ENCODE measurements at regions not wholly inside any gene's neighbourhood (a gene's known extent, or its start where the extent isn't known, plus 50 kb on each side); places are given as distances from the start of the nearest gene placed in this dataset.

- DNase-seq, result no peak
These were observed 228.2 kb downstream of the TBL1XR1 start for GRCh38 chr3:176969066-176969465.

DNA sequence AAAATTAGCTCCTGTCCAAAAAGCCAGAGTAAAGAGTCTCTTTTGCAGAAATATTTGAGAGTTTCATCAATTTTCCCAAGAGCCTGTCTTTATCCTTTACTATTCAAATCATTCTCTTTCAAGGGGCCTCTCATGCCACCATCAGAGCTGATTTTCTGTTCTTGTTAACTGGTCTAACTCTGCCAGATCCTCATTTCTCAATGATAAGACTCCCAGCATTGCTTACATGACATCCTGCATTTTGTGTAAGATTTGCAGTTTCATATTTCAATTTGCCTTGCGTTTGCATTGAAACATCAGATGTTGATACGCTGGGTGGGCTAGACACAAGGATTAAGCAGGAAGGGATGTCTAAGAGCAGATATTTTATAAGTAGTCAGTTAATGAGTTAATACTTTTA is 228.7 kb downstream of the TBL1XR1 start:
- DNase-seq, result no peak

DNA sequence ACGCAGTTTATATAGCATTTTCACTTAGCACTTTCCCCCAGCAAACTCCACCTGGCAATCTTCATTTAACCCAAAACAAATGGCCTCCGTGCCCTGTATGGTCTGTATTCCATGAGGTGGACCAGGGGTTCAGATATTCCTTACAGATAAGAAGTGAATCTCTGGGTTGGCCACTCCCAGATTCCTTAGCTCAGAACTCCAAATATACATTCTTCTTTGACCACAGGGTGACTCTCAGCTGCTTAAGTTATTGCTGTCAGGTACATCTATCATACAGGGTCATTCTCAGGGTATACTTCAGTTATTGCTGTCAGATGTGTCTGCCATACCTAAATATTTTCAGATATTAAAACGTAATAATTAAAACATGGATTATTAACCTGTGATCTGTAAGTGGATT is 229.8 kb downstream of the TBL1XR1 start:
- no peak for DNase-seq

GRCh38 chr3:176964661-176965060 is 232.6 kb downstream of the TBL1XR1 start:
- DNase-seq, result no peak

DNA sequence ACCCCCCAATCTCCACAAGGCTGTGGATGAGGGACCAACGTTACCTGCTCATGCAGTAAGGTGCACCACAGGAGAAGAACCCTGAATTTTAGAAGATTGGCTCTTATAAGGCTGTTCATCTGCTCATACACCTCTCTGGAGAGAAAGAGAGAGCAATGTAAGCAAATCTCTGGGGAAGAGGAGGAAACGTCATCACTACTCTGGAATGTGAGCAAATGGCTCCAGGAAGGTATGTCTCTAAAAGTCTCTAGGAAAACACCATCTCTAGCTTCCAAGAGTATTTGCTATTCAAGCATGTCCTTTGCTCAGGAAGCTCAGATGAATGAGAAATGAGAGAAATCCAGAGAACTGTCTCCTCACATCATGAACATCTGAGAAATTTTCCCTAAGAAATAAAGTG is 235.4 kb downstream of the TBL1XR1 start:
- no peak for DNase-seq

- no peak for DNase-seq
These were observed 237.4 kb downstream of the TBL1XR1 start for GRCh38 chr3:176959867-176960266.

DNA sequence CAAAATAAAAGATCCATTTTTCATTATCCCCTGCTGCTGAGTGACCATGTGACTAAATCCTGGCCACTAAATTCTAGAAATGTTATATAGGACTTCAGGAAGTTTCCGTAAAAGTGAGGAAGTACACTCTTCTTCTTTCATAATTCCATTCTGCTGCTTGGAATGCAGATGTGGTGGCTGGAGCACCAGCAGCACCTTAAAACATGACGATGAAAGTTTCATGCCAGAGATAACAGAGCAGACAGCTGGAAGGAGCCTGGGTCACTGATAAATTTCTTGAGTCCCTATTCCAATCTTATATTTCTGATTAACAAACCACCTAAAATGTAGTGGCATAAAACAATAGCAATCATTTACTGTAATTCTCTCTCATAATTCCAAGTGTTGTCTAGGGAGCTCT is 238.7 kb downstream of the TBL1XR1 start:
- DNase-seq, result no peak

- DNase-seq, result no peak
These were observed 242.8 kb downstream of the TBL1XR1 start for GRCh38 chr3:176954517-176954916.

- DNase-seq, result no peak
These were observed 243.9 kb downstream of the TBL1XR1 start for GRCh38 chr3:176953106-176954060.

DNA sequence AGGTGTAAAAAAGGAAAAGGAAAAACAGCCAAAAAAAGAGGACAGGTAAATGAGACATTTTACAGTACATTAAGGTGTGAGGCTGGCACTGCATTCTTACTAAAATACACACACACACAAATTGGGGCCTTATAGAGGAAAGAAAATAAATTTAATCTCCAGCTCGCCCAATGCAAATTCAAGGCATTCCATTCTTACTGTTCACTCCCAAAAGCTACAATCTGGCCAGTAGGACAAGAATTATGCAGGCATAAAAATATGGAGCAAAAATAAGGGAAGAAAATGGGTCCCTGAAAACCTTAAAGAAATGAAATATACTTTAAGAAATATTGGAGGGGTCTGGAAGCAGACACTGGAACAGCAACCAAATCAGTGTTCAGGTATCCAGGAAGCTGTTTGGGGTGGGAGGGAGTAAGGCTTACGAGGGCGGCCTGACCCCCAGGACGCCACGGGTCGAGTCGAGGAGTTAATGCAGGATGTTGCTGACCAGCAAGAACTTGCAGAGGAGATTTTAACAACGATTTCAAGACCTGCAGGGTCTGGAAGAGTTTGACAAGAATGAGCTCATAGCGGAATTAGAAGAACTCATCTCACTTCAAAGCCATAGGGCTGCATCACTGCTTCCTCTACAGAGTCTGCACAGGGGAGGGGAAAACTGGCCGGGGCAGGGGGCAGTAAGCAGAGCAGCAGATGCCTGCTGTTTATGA is 245.5 kb downstream of the TBL1XR1 start:
- no peak for DNase-seq

DNA sequence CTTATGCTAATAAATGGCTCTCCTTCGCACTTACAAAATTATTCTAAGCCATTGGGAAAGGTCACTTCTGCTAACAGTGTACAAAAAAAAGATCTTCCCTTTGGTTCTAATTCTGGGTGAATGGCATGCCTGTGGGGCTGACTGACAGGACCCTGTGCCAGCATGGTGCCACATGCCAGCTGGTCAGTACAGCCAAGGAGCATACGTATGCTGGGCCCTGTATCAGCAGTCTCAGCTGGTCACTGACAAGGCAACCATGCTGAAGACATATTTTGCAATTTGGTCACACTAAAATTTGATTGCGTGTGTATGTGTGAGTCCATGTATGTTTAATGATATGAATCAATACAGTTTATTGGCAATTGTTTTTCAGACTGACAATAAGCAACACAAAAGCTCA is 246.1 kb downstream of the TBL1XR1 start:
- DNase-seq, result no peak

GRCh38 chr3:176950743-176951142 is 246.5 kb downstream of the TBL1XR1 start:
- DNase-seq, result no peak

DNA sequence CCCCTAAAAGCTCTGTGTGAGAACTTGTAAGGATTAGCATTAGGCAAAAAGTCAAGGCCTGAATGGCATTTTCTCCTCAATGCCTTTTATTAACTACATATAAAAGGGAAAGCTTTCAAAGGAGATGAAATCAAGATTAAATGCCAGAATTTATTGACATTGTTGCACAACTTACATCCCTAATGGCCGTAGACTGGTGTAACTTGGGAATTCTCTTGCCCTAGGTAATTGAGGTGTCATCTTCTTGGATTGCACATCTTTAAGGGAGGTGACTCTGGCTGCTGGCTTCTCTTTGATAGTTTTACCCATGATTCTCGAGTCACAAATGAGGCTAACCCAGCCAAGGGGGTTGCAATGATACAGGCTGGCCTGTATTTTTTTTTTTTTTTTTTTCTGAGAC is 249.1 kb downstream of the TBL1XR1 start:
- no peak for DNase-seq

GRCh38 chr3:176946202-176946601 is 251.1 kb downstream of the TBL1XR1 start:
- DNase-seq, result no peak

GRCh38 chr3:176942305-176942704 is 255.0 kb downstream of the TBL1XR1 start:
- no peak for DNase-seq

- no peak for DNase-seq
These were observed 255.6 kb downstream of the TBL1XR1 start for GRCh38 chr3:176941689-176942088.

DNA sequence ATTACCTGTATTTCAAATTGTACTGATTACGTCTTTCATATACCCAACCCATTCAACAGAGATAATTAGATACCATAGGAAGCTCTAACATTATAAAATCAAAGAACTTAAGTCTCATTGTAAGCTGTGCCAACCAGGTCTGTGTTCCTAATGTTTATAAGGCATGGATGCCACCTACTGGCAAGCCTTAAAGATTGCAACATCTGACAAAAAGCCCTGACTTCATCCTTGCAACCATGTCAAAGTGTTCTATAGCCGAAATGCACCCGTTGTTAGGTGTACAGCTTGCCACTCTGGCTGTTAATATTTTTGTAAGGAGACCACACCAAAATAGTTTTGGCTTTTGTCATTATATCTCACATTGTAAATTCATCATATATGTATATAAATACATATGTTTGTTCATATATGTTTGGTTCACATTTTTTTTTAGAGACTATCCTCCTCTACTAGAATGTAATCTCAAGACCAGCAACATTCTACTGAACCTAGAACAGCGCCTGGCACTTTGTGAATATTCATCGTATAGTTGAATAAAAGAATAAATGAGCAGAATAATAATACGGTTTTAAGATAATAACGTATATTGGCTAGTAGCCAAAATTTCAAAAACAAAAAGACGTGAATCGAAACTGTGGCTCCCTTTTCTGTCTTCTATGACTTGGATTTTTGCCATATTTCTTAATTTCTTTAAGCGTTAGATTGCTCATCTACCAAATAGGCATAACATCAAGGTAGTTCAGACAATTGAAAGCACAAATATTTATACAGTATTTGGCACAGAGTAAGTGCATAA is 258.1 kb downstream of the TBL1XR1 start:
- DNase-seq, result peak; percentile 84

DNA sequence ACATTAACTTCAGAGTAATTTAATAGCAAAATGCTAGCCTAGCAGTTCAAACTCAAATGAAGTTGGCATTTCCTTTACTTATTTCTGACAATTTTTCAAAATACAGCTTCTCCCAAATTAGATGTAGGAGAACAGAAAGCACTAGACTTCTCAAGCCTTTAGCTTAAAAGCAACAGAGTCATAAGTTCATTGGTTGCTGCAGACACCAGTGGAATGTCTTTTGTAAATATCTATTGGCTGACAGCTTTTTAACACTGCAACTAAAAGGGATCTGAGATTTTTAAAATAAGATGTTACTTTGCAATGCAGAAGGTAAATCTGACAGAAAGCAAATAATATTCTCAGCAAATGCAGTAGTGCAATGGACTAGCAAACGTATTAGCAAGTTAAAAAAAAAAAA is 259.3 kb downstream of the TBL1XR1 start:
- DNase-seq, result no peak

DNA sequence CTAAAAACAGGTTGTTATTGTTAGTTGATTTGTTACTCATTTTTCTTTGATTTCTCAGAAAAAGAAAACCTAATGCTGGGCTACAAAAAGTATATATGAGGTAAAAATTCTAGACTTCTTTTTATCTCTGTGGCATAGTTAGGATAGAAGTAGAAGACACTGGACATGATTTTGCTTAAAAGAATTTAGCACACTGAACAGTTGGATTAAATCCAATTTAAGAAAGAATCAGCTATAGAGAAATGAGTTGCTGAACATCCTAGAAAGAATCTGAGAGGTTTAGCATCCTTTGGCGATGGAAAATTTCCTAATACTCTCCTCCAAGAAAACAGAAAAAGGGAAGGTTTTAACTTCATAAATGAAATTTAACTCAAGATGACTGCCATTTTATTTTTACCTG is 259.7 kb downstream of the TBL1XR1 start:
- DNase-seq, result no peak

DNA sequence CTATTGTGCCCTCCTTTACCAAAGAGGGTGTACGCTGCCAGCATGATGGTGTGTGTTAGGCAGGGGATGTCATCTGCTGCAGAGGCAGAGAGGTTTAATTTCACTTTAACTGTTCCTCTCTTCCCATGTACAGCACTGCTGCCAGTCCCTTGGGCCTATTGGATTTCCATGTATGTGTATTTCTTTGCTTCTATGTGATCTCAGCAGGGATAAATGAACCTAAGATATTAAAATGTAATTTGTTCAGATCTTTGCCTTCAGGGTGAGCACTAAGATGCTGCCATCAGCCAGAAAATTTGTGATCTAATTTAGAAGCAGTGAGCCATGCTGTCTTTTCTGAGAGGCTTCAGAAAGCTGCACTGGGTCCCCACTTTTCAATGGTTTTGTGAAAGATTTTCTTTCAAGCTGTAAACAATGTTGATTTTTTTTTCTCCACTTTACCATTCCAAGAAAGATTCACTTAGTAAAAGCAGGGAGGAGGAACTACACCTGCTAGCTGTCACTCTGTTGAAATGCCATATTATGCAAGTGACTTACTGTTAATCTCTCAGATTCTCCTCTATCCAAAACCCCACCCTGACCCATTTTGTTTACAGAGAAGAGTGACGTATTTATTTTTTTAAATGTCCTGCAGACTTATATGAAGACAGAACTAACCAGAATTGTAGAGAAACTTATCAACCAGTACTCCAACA is 261.9 kb downstream of the TBL1XR1 start:
- DNase-seq, result no peak

DNA sequence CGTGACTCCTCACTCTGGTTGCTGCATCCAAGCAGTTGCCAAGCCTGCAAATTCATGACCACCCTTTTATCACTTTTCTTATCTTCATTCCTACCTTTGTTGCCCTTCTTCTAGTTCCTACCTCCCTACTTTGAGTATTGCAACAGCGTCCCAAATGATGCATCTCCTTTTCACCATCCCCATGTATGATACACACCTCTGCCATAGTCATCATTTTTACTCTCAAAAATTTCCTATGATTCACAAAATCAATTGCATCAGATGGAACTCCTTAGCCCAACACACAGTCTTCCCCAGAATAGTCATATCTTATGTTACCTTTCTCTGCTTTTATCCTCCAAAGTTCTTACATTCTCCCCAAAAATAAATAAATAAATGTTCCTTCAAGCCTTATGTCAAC is 262.6 kb downstream of the TBL1XR1 start:
- DNase-seq, result no peak

DNA sequence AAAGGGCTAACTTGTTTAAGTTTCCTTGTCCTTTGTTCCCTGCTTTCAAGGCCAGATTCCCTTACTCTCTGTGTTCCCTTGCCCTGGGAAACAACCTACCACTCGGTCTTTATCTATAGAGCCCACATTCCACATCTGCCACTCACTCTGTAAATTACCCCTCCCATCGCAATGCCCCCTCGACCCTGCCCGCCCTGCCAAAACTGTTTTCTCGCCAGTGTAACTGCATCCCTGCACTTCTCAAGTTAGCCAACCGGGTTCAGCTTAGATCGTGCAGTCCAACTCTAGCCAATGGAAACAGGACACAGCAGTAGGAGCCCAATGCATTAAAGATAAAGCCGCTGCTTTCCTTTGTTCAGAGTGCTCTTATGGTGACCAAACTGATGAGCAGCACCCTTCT is 263.6 kb downstream of the TBL1XR1 start:
- DNase-seq, result no peak

DNA sequence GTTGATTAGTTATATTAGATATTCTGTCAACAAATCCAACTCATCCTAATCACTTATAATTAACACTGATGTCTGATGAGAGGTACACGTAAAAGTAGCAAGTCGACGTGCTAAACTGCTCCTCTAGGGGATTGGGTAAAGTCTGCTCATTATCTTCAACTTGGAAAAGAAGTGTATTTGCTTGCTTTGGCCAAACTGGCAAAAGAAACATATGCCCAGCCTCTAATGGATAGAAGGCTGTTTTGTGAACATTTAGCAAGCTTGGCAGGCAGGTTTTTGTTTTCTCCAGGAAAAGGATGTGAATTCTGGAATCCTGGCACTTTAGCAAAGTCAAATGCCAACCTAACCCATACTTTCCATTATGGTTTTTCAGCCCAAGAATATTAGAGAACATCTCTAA is 264.8 kb downstream of the TBL1XR1 start:
- peak; percentile 84 for DNase-seq

All from NCI-H446 treated with DMSO at 0.1 percent for 48 hours (cell line).